ENCODE measurements at regions not wholly inside any gene's neighbourhood (a gene's known extent, or its start where the extent isn't known, plus 50 kb on each side); places are given as distances from the start of the nearest gene placed in this dataset.
"Not testable (repeated sequence)": the region's sequence is repeated elsewhere in the genome, so short reads cannot be mapped to it uniquely, and the experiment has no call there.

DNA sequence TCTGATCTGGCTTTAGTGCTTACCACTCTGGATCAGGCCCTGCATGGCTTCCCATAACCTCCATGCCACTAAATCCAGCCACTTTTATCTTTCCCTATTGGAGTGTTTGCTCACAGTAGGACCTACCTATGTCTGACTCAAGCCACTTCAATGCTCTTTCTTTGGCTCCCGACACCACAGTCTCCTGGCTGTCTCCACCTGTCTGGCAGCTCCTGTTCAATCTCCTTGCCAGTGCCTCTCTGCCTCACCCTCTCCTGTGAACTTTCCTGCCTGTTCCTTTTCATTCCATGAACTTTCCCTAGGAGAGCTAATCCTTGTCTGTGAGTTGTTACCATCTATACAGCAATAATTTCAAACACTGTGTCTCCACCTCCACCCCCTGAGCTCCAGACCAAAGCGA is 82.6 kb upstream of the UCN3 start:
- Histone ChIP-seq H3K4me1 (no peaks in the 10 kb centered on the region), H3K9me3 (no peaks in the 10 kb centered on the region), H3K27me3 (0 out of 2 replicates have a peak, but pooled peaks cover 3% of the 10 kb centered on the region), H3K36me3 (no peaks in the 10 kb centered on the region), H3K4me3 (ENCODE audit: low read depth, low read length) (no peak overlapping the region)
- TF ChIP-seq, protein P1, sequence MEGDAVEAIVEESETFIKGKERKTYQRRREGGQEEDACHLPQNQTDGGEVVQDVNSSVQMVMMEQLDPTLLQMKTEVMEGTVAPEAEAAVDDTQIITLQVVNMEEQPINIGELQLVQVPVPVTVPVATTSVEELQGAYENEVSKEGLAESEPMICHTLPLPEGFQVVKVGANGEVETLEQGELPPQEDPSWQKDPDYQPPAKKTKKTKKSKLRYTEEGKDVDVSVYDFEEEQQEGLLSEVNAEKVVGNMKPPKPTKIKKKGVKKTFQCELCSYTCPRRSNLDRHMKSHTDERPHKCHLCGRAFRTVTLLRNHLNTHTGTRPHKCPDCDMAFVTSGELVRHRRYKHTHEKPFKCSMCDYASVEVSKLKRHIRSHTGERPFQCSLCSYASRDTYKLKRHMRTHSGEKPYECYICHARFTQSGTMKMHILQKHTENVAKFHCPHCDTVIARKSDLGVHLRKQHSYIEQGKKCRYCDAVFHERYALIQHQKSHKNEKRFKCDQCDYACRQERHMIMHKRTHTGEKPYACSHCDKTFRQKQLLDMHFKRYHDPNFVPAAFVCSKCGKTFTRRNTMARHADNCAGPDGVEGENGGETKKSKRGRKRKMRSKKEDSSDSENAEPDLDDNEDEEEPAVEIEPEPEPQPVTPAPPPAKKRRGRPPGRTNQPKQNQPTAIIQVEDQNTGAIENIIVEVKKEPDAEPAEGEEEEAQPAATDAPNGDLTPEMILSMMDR (IDR thresholded peaks at IDR 0.05; ENCODE audit: low read depth, low read length), result no peak
- no peak for DNase-seq

DNA sequence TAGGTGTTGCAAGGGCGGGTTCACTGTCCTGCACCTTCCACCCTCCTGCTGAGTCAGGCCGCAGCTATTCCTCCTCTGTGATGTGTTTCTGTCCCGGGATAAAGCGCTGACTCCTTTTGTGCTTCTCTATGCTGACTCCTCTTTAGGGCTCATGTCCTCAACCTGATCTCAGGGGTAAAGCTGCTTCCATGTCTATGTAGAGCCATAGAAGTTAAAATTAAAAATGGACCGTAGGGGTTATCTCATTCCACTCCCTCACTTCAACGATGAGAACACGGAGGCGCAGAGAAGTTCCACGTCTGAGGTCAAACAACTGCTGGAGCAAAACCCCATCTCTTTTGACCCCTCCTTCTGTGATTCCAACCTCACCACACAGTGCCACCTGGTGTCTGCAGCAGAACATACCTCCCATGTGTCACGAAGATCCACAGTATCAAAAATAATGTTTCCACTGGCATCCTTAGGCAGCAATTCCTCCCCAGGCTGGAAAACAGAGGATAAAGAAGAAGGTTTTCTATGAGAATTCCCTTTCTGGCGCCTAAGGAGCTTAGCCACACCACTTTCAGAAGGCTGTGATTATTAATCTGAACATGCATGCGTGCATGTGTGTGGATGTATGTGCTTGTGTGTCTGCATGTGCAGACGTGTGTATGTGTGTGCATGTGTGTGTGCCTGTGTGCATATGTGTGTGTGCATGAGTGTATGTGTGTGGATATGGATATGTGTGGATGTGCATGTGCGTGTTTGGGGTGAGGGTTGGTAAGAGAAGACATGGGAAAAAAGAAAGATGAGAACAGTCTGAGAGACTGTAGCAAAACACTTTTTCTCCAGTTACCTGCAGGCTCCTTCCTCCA is 81.2 kb upstream of the UCN3 start:
- DNase-seq, result peak; percentile 65
- no peaks in the 10 kb centered on the region for H3K27me3 ChIP-seq
- no peaks in the 10 kb centered on the region for H3K9me3 ChIP-seq
- H3K4me3 ChIP-seq (ENCODE audit: low read depth, low read length), result no peak overlapping the region
- TF ChIP-seq, protein P1 (IDR thresholded peaks at IDR 0.05; ENCODE audit: low read depth, low read length), result peak; percentile 77
- H3K4me1 ChIP-seq, result no peaks in the 10 kb centered on the region
- H3K36me3 ChIP-seq, result no peaks in the 10 kb centered on the region

DNA sequence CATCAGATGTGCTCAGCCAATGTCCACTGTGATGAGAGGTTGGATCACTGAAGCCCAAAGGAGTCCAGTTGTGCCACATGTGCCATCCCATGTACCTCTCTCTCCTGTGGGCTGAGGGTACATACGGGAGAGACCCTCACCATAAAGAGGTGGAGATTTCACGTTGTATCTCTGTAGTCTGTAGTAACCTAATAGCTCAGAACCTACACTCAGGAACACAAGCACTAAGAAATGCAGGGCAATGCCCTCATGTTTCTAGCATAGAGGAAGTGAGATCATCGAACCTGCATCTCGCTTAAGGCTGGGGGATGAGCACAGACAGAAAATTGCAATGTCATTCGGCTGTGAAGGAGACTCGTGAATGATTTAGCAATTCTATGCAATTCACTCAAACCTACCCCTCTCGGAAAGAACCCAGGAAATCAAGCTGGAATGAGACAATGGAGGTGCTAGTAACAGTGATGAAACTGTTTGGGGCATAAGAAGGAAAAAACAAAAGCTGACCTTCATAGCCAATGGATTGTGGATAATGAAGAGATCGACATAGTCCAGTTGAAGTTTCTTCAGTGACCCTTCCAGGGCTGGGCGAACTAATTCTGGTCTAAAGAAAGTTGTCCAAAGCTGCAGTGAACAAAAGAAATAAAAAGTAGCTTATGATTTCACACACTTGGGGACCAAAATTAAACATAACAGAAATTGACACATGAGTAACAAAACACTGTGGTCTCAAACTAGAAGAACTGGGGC is 80.3 kb upstream of the UCN3 start:
- Histone ChIP-seq H3K27me3 (no peaks in the 10 kb centered on the region), H3K36me3 (no peaks in the 10 kb centered on the region), H3K4me3 (ENCODE audit: low read depth, low read length) (no peak overlapping the region), H3K9me3 (no peaks in the 10 kb centered on the region), H3K4me1 (no peaks in the 10 kb centered on the region)
- no peak for DNase-seq
- TF ChIP-seq, protein P1 (IDR thresholded peaks at IDR 0.05; ENCODE audit: low read depth, low read length), result no peak

DNA sequence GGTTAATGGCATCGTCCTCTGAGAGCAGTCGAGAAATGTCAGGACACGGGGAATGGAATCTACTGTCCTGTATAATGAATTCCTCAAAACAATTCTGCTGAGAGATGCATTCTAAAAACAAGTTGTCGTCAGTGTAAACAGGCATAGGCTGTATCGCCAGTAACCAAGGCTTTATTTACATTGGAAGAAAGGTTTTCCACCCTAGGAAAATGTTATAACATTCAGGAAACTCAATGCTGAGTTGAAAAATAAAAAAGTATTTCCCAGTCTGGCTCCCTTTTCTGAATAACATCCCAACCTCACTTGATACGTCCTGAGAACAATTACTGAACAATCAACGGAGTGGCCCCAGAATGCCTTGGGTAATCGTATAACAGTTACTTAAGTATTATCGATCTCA is 79.6 kb upstream of the UCN3 start:
- TF ChIP-seq, protein P1 (IDR thresholded peaks at IDR 0.05; ENCODE audit: low read depth, low read length), result no peak
- H3K4me1 ChIP-seq, result no peaks in the 10 kb centered on the region
- no peaks in the 10 kb centered on the region for H3K9me3 ChIP-seq
- H3K36me3 ChIP-seq, result no peaks in the 10 kb centered on the region
- H3K4me3 ChIP-seq (ENCODE audit: low read depth, low read length), result no peak overlapping the region
- no peaks in the 10 kb centered on the region for H3K27me3 ChIP-seq
- DNase-seq, result no peak

DNA sequence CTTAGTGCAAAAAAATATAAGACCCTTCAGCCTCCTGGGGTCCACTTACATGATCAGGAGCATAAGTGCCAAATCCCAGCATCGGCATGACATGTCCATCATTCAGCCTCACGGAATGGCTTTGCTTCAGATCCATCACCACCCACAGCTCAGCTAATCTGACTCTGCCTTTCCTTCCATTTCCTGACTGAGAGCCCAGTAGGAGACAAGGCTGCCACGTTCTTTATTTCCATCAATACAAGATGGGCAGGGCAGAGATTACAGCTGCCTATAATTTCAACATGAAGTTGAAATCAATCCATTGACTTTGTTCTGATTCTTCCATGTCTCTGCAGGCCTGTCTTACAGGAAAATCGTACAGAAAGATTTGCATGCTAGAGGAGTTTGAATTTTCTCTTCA is 76.4 kb upstream of the UCN3 start:
- TF ChIP-seq, protein P1 (IDR thresholded peaks at IDR 0.05; ENCODE audit: low read depth, low read length), result no peak
- no peak for DNase-seq
- Histone ChIP-seq H3K4me3 (ENCODE audit: low read depth, low read length) (no peak overlapping the region), H3K4me1 (no peaks in the 10 kb centered on the region), H3K27me3 (no peaks in the 10 kb centered on the region), H3K9me3 (no peaks in the 10 kb centered on the region), H3K36me3 (no peaks in the 10 kb centered on the region)

DNA sequence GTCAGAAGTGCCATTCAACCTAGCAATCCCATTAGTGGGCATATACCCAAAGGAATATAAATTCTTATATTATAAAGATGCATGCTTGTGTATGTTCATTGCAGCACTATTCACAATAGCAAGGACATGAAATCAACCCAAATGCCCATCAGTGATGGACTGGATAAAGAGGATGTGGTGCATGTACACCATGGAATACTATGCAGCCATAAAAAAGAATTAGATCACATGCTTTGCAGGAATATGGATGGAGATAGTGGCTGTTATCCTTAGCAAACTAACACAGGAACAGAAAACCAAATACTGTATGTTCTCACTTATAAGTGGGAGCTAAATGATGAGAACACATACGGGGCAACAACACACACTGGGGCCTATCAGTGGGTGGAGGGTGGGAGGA is 75.5 kb upstream of the UCN3 start:
- not testable (repeated sequence) for H3K4me3 ChIP-seq (ENCODE audit: low read depth, low read length); DNase-seq; H3K36me3 ChIP-seq; H3K9me3 ChIP-seq; H3K27me3 ChIP-seq; H3K4me1 ChIP-seq

Data from BE2C (cell line).